ENCODE measurements at regions not wholly inside any gene's neighbourhood (a gene's known extent, or its start where the extent isn't known, plus 50 kb on each side); places are given as distances from the start of the nearest gene placed in this dataset.

DNA sequence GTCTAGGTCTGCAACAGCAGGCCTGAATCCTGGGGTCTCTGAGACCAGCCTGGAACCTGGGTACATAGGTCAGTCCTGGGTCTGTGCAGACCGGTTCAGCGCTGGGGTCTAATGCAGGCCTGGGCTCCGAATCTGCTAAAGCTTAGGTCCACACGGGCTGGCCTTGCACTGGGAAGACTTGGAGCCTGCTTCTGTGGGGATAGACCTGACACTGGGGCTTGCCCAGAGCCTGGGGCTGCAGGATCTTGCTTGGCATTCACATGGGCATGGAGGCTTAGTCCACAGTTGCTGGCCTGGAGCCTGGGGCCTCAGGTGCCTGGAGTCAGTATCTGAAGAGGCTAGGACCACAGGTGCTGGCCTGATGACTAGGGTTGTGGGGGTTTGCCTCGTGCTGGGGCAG, 369.8 kb upstream of the SEL1L start:
- intact Hi-C loops (cut with DNase I) = no loop called here
- Histone ChIP-seq H3K9me3 (peaks cover 5% of the 10 kb centered on the region), H3K27ac (no peak overlapping the region), H3K4me1 (no peaks in the 10 kb centered on the region), H3K36me3 (no peaks in the 10 kb centered on the region), H3K4me3 (no peak overlapping the region), H3K27me3 (no peaks in the 10 kb centered on the region)
- TF ChIP-seq, protein P1, sequence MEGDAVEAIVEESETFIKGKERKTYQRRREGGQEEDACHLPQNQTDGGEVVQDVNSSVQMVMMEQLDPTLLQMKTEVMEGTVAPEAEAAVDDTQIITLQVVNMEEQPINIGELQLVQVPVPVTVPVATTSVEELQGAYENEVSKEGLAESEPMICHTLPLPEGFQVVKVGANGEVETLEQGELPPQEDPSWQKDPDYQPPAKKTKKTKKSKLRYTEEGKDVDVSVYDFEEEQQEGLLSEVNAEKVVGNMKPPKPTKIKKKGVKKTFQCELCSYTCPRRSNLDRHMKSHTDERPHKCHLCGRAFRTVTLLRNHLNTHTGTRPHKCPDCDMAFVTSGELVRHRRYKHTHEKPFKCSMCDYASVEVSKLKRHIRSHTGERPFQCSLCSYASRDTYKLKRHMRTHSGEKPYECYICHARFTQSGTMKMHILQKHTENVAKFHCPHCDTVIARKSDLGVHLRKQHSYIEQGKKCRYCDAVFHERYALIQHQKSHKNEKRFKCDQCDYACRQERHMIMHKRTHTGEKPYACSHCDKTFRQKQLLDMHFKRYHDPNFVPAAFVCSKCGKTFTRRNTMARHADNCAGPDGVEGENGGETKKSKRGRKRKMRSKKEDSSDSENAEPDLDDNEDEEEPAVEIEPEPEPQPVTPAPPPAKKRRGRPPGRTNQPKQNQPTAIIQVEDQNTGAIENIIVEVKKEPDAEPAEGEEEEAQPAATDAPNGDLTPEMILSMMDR (IDR thresholded peaks at IDR 0.05) = no peak
- ATAC-seq = peak; percentile 32
- DNase-seq = no peak

DNA sequence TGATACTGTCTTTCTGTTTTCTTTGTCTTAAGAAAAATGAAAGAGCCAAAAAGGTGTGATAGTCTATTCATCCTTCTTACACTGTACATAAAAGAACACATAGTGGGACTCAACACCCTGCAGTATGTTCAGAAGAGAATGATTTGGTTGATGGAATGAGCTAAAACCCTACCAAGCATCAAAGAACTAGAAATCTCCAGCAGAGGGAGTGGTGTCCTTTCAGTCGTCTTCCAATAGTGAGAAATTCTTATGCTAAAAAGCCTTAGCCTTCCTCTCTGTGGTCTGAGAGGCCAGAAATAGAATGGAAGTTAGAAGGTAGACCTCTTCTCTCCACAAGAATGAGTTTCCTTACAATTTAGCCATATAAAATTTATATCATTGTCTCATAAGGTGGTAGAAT, 393.4 kb upstream of the SEL1L start:
- TF ChIP-seq, protein P1 (IDR thresholded peaks at IDR 0.05) = peak; percentile 6
- no peak overlapping the region for H3K4me3 ChIP-seq
- H3K27ac ChIP-seq = no peak overlapping the region
- no peak for DNase-seq
- no peaks in the 10 kb centered on the region for H3K4me1 ChIP-seq
- intact Hi-C loops (cut with DNase I) = no loop called here
- H3K36me3 ChIP-seq = no peaks in the 10 kb centered on the region
- H3K9me3 ChIP-seq = no peaks in the 10 kb centered on the region
- H3K27me3 ChIP-seq = no peaks in the 10 kb centered on the region
- no peak for ATAC-seq

DNA sequence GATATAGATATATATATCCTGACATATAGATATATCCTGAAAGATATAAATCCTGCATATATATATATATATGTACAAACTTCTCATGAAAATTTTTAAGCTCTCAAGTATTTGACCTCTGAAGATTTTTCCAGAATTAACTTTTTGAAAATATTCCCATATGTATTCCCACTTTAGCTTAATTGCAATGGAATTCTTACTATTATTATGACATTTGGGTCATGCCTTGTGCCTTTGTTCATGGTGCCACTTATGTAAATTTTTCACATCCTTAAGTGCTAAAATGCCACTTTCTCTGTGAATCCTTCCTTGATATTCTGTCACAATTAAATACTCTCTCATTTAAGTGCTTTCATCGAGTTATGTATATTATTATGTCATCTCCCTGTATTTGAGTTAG, 398.2 kb upstream of the SEL1L start:
- TF ChIP-seq, protein P1 (IDR thresholded peaks at IDR 0.05) = no peak

DNA sequence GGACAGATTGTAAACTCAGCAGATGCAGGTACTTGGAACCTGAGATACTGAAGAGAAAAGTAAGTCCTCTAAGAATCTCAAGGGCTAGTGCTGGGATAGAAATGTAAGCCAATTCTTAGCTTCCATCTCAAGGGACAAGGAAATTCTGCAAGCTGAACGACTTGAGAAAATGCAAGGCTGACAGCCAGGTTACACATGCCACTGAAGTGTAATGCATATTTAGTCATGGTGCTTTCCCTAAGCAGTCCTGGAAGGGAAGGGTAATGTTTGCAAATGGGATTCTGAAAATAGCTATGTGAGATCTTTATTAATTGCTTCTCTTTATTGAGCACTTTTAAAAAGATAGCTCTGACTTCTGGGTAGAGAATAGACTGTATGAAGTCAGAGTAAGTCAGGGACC, 402.7 kb upstream of the SEL1L start:
- Histone ChIP-seq H3K27me3 (no peaks in the 10 kb centered on the region), H3K4me3 (no peak overlapping the region), H3K27ac (no peak overlapping the region), H3K36me3 (no peaks in the 10 kb centered on the region), H3K4me1 (no peaks in the 10 kb centered on the region), H3K9me3 (no peaks in the 10 kb centered on the region)
- intact Hi-C loops (cut with DNase I) = no loop called here
- TF ChIP-seq, protein P1 (IDR thresholded peaks at IDR 0.05) = no peak
- no peak for DNase-seq
- ATAC-seq = no peak

More for the DNA sequence above, 398.2 kb upstream of the SEL1L start:
- H3K4me1 ChIP-seq = no peaks in the 10 kb centered on the region
- H3K36me3 ChIP-seq = no peaks in the 10 kb centered on the region
- H3K27me3 ChIP-seq = no peaks in the 10 kb centered on the region
- H3K27ac ChIP-seq = no peak overlapping the region
- no peak overlapping the region for H3K4me3 ChIP-seq
- intact Hi-C loops (cut with DNase I) = no loop called here
- no peaks in the 10 kb centered on the region for H3K9me3 ChIP-seq
- DNase-seq (no peak), ATAC-seq (no peak)

DNA sequence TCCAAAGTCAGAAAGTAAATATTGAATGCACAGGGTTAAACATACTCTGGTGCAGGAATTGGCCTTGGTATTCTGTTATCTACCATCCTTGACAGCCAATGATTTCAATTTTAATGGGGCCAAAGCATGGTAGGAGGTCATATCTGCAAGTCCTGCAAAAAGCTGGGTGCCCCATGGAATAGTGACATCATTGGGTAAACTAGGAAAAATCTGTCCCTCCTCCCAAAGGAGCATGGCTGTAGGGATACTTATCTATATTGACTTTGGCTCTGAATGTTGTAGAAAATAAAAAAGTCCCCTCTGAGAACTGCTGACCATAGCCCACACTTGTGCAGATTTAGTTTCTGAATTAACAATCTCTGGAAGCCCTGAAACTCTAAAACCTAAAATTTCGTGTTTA, 403.2 kb upstream of the SEL1L start:
- intact Hi-C loops (cut with DNase I) = no loop called here
- DNase-seq = no peak
- Histone ChIP-seq H3K27me3 (no peaks in the 10 kb centered on the region), H3K4me1 (no peaks in the 10 kb centered on the region), H3K4me3 (no peak overlapping the region), H3K36me3 (no peaks in the 10 kb centered on the region), H3K9me3 (no peaks in the 10 kb centered on the region), H3K27ac (no peak overlapping the region)
- no peak for ATAC-seq
- TF ChIP-seq, protein P1 (IDR thresholded peaks at IDR 0.05) = no peak

DNA sequence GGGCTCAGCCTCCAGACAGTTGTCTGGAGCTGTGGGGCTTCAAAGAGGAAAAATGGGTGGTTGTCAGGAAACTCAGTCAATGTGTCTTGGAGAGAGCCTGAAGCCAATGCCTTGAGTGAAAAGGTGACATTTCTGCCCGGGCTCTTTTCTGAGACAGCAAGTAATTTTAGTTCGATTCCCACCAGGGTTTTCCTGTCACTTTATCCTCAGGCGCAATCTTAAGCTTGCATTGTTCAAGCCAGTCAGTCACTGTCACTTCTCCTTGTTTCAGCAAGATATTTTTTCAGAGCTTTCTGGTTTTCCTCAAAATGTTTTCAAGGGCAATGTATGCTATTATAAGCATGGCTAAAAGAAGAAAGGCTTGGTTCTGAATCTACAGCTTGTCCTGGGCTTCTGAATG, 404.7 kb upstream of the SEL1L start:
- Histone ChIP-seq H3K36me3 (no peaks in the 10 kb centered on the region), H3K27me3 (no peaks in the 10 kb centered on the region), H3K4me1 (no peaks in the 10 kb centered on the region), H3K27ac (no peak overlapping the region), H3K4me3 (no peak overlapping the region), H3K9me3 (no peaks in the 10 kb centered on the region)
- intact Hi-C loops (cut with DNase I) = no loop called here
- DNase-seq = no peak
- no peak for ATAC-seq
- TF ChIP-seq, protein P1 (IDR thresholded peaks at IDR 0.05) = no peak
